Lower lobe of right lung (tissue), 2 donors: ENCODE measurements at regions not wholly inside any gene's neighbourhood (a gene's known extent, or its start where the extent isn't known, plus 50 kb on each side); places are given as distances from the start of the nearest gene placed in this dataset.

Experiments
- ATAC-seq, 2 donors: fragments of 200-7000 bp; cut with Tn5 transposase; one replicate each; pipeline ENCODE4 v1.9.1; 2020 to 2022; ENCODE audit warnings: mild to moderate bottlenecking in 2 of 2, moderate library complexity in 2 of 2
- DNase-seq: peaks from one replicate; pipeline ENCODE4 v3.0.0-alpha.2; 2020
- H3K27ac ChIP-seq: fragments of 200-600 bp; one replicate; pipeline ENCODE4 v1.8.0; 2022
- H3K27me3 ChIP-seq: fragments of 200-600 bp; one replicate; pipeline ENCODE4 v1.8.0; 2022; ENCODE audit warnings: low read depth
- H3K36me3 ChIP-seq: fragments of 200-600 bp; one replicate; pipeline ENCODE4 v1.8.0; 2022; ENCODE audit warnings: mild to moderate bottlenecking
- H3K4me1 ChIP-seq: fragments of 200-600 bp; one replicate; pipeline ENCODE4 v1.8.0; 2022
- H3K4me3 ChIP-seq: fragments of 200-600 bp; one replicate; pipeline ENCODE4 v1.8.0; 2022; ENCODE audit warnings: mild to moderate bottlenecking
- H3K9me3 ChIP-seq: fragments of 200-600 bp; one replicate; pipeline ENCODE4 v1.8.0; 2022
- CTCF ChIP-seq: fragments of 200-600 bp; IDR thresholded peaks from one replicate; pipeline ENCODE4 v1.8.0; 2022; ENCODE audit warnings: antibody characterized with exemption, mild to moderate bottlenecking
- intact Hi-C: fragments of 100-400 bp; cut with DNase I; formaldehyde crosslinking; loops from one replicate; pipeline ENCODE4 v1.11.0; 2022
- donor health status: DM: no; HTN: yes; CAD: no; lungs with severe emphysema.

- intact Hi-C loops, result no loop called here
- no peaks in the 10 kb centered on the region for H3K27me3 ChIP-seq
- H3K4me3 ChIP-seq, result no peak overlapping the region
- DNase-seq, result no peak
- peak; percentile 19 to 38 for ATAC-seq
- no peaks in the 10 kb centered on the region for H3K9me3 ChIP-seq
- TF ChIP-seq CTCF, result no peak
- H3K4me1 ChIP-seq, result peaks cover 26% of the 10 kb centered on the region
- H3K36me3 ChIP-seq, result no peaks in the 10 kb centered on the region
- peak overlapping the region; percentile 6 for H3K27ac ChIP-seq
These were observed 80.4 kb downstream of the CTAGE1 start for GRCh38 chr18:22337306-22337705.

- H3K4me1 ChIP-seq, result peaks cover 26% of the 10 kb centered on the region
- H3K4me3 ChIP-seq, result no peak overlapping the region
- intact Hi-C loops, result no loop called here
- no peak for TF ChIP-seq CTCF
- H3K9me3 ChIP-seq, result no peaks in the 10 kb centered on the region
- ATAC-seq (peak in 1 of 2 donors; percentile 21), DNase-seq (no peak)
- H3K27ac ChIP-seq, result no peak overlapping the region
- H3K27me3 ChIP-seq, result no peaks in the 10 kb centered on the region
- H3K36me3 ChIP-seq, result no peaks in the 10 kb centered on the region
These were observed 81.3 kb downstream of the CTAGE1 start for GRCh38 chr18:22336406-22336805.

DNA sequence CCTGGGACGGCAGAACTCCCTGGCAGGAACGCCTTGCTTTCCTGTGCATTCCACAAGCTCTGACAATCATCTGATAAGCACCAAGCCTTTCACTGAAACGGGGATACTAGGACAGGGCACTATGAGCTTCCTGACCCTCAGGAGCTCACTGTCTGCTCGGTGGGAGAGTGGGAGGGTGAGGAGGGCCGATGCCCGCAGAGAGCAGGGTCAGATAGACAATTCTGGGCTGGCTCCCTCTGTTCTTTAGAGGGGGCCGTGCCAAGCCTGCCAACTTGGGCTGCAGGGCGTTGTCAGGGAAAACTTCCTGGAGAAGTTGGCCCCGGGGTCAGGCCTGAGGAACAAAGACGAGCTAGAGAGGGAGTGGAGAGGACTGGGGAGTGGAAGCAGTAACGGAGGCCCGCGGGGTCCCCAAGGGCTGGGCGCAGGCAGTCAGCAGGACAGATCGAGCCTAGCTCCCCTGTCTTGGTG lies 82.0 kb downstream of the CTAGE1 start:
- intact Hi-C loops, result no loop called here
- ATAC-seq, result peak; percentile 40 to 54
- DNase-seq, result no peak

DNA sequence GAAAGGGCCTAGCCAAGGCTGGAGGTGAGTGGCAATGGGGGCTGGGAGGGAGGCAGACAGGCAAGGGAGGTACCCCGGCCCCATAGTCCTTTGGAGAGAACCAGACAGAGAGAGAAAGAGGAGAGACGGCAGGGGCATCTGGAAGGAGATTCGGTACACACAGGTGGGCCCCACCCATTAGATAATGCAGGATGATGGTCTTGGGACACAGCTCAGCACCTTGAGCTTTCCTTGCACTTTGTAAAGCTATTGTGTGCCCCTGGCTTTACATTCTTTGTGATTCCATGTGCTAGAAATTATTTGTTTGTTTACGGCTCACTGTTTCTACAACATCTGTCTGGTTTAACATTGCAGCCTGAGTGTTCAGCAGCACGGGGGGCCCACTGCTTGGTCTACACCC lies 83.1 kb downstream of the CTAGE1 start:
- H3K4me1 ChIP-seq, result peaks cover 26% of the 10 kb centered on the region
- H3K36me3 ChIP-seq, result no peaks in the 10 kb centered on the region
- no peak overlapping the region for H3K27ac ChIP-seq
- ATAC-seq, result no peak
- DNase-seq, result no peak
- TF ChIP-seq CTCF, result no peak
- H3K27me3 ChIP-seq, result no peaks in the 10 kb centered on the region
- no peaks in the 10 kb centered on the region for H3K9me3 ChIP-seq
- intact Hi-C loops, result no loop called here
- H3K4me3 ChIP-seq, result no peak overlapping the region

More for the DNA sequence above, 82.0 kb downstream of the CTAGE1 start:
- no peaks in the 10 kb centered on the region for H3K9me3 ChIP-seq
- TF ChIP-seq CTCF, result no peak
- H3K4me3 ChIP-seq, result peak overlapping the region; percentile 25
- H3K27ac ChIP-seq, result peak overlapping the region; percentile 73
- H3K27me3 ChIP-seq, result no peaks in the 10 kb centered on the region
- peaks cover 26% of the 10 kb centered on the region for H3K4me1 ChIP-seq
- H3K36me3 ChIP-seq, result no peaks in the 10 kb centered on the region

DNA sequence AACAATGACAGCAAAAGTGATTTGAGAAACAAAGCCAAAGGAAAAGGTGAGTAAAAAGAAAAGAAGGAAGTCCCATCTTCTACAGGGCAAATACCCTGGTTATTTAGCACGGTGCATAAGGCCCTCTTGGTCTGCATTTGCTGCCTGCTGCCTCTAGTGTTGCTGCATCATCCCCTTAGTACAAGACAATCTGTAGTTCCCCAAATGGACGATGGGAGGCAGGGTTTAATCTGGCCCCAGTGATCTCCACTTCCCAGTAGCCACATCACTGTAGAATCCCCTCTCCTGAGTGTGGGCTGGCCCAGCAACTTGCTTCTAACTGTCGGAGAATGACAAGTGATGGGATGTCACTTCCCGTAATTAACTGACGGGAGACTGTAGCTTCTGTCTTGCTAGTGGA lies 85.1 kb downstream of the CTAGE1 start:
- Histone ChIP-seq H3K4me1 (peaks cover 19% of the 10 kb centered on the region), H3K36me3 (no peaks in the 10 kb centered on the region), H3K27me3 (no peaks in the 10 kb centered on the region), H3K9me3 (no peaks in the 10 kb centered on the region), H3K4me3 (no peak overlapping the region), H3K27ac (no peak overlapping the region)
- DNase-seq (no peak), ATAC-seq (no peak)
- intact Hi-C loops, result no loop called here
- no peak for TF ChIP-seq CTCF

DNA sequence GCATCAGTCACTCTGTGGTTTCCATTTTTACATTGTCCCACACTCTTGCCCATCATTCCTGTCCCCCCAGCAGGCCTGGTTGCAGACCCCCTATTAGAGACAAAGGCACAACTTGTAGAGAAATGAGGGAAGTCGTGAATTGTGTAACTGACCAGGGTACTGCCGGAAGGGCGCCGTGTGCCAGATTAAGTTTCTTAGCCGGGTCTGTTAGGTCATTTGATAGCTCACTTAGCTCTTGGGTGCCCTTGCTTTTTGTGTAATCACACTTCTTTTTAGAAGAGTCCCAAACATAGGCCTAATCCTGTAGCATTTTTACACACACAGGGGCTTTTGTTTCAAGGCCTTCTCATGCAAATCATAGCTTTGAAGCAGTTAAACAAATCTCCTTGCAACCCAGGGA lies 87.2 kb downstream of the CTAGE1 start:
- Histone ChIP-seq H3K9me3 (no peaks in the 10 kb centered on the region), H3K36me3 (no peaks in the 10 kb centered on the region), H3K27me3 (no peaks in the 10 kb centered on the region), H3K27ac (no peak overlapping the region), H3K4me3 (no peak overlapping the region), H3K4me1 (peaks cover 6% of the 10 kb centered on the region)
- no peak for DNase-seq
- intact Hi-C loops, result no loop called here
- ATAC-seq, result no peak
- TF ChIP-seq CTCF, result no peak
